GM03348 (cell line): ENCODE measurements at regions not wholly inside any gene's neighbourhood (a gene's known extent, or its start where the extent isn't known, plus 50 kb on each side); places are given as distances from the start of the nearest gene placed in this dataset.
"Not testable (repeated sequence)": the region's sequence is repeated elsewhere in the genome, so short reads cannot be mapped to it uniquely, and the experiment has no call there.

Source experiments
- DNase-seq: peaks from one replicate; pipeline ENCODE4 v3.0.0; 2012; ENCODE audit warnings: low spot score

GRCh38 chr7:79714081-79714480, 260.6 kb upstream of the MAGI2 start:
- DNase-seq, result no peak

GRCh38 chr7:79713276-79713675, 259.8 kb upstream of the MAGI2 start:
- DNase-seq, result no peak

GRCh38 chr7:79711660-79712059, 258.2 kb upstream of the MAGI2 start:
- no peak for DNase-seq

GRCh38 chr7:79709574-79710409, 256.3 kb upstream of the MAGI2 start:
- DNase-seq, result no peak

- DNase-seq, result no peak
Observed at GRCh38 chr7:79702116-79702515, 248.6 kb upstream of the MAGI2 start.

- DNase-seq, result peak; percentile 31
Observed at GRCh38 chr7:79692015-79692414, 238.5 kb upstream of the MAGI2 start.

GRCh38 chr7:79691074-79691473, 237.6 kb upstream of the MAGI2 start:
- no peak for DNase-seq

- DNase-seq, result no peak
Observed at GRCh38 chr7:79684384-79684783, 230.9 kb upstream of the MAGI2 start.

GRCh38 chr7:79683916-79684315, 230.4 kb upstream of the MAGI2 start:
- DNase-seq, result no peak

GRCh38 chr7:79683185-79683890, 229.9 kb upstream of the MAGI2 start:
- no peak for DNase-seq

GRCh38 chr7:79681454-79681853, 228.0 kb upstream of the MAGI2 start:
- no peak for DNase-seq

- DNase-seq, result no peak
Observed at GRCh38 chr7:79673969-79674368, 220.5 kb upstream of the MAGI2 start.

GRCh38 chr7:79673421-79673820, 220.0 kb upstream of the MAGI2 start:
- DNase-seq, result no peak

GRCh38 chr7:79668292-79668691, 214.8 kb upstream of the MAGI2 start:
- no peak for DNase-seq

GRCh38 chr7:79666472-79666871, 213.0 kb upstream of the MAGI2 start:
- no peak for DNase-seq

- no peak for DNase-seq
Observed at GRCh38 chr7:79664884-79665676, 211.6 kb upstream of the MAGI2 start.

- DNase-seq, result no peak
Observed at GRCh38 chr7:79658304-79658703, 204.8 kb upstream of the MAGI2 start.

- DNase-seq, result no peak
Observed at GRCh38 chr7:79653136-79653631, 199.7 kb upstream of the MAGI2 start.

GRCh38 chr7:79652619-79653018, 199.2 kb upstream of the MAGI2 start:
- DNase-seq, result no peak

GRCh38 chr7:79647711-79648110, 194.2 kb upstream of the MAGI2 start:
- DNase-seq, result no peak

GRCh38 chr7:79646278-79646677, 192.8 kb upstream of the MAGI2 start:
- DNase-seq, result no peak

- no peak for DNase-seq
Observed at GRCh38 chr7:79636849-79637248, 183.4 kb upstream of the MAGI2 start.

GRCh38 chr7:79625921-79626320, 172.5 kb upstream of the MAGI2 start:
- DNase-seq, result not testable (repeated sequence)
